NCI-H1105 (cell line): ENCODE measurements at regions not wholly inside any gene's neighbourhood (a gene's known extent, or its start where the extent isn't known, plus 50 kb on each side); places are given as distances from the start of the nearest gene placed in this dataset.
"Not testable (repeated sequence)": the region's sequence is repeated elsewhere in the genome, so short reads cannot be mapped to it uniquely, and the experiment has no call there.

Experiments used
- DNase-seq: peaks from one replicate; lab custom pipeline; 2025; lab: John Stamatoyannopoulos, UW

DNA sequence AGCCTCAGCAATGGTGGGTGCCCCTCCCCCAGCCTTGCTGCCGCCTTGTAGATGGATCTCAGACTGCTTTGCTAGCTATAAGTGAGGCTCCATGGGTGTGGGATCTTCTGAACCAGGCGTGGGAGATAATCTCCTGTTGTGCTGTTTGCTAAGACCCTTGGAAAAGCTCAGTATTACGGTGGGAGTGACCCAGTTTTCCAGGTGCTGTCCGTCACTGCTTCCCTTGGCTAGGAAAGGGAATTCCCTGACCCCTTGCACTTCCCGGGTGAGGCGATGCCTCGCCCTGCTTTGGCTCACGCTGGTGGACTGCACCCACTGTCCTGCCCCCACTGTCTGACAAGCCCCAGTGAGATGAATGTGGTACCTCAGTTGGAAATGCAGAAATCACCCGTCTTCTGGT is 411.2 kb downstream of the RAB38 start:
- DNase-seq: not testable (repeated sequence)

DNA sequence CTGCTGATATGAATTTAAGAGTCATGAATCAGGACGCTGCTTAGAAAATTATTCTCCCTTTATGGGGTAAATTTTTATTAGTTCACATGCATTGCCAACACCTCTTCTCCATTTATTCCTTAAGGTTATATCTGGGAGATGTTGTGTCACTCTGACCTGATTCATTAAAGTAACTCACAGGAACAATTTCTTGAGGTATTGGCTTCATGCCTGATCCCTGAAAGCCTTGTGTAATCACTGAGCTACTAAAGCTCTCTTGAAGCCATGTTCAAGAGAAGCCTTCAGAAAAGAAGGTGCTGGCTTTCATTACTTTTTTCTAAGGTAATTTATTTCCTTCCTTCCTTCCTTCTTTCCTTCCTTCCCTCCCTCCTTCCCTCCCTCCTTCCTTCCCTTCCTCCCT is 420.6 kb downstream of the RAB38 start:
- no peak for DNase-seq

DNA sequence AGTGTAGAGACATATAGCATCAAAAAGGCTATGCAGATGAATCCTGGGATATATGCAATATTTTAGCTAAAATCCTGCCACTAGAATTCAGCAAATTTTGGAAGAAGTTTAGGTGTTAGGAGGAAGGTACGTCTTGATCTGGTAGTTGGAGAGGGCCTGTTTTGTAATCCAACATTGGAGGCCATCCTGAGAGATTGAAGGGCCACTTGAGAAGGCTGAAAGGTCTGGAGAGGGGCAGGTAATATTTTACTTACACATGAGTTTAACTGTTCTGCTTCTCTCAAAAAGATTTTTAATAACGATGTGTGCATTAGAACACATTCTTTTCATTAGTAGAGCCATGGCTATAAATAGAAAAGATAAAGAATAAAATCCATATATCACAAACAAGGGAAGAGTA is 422.1 kb downstream of the RAB38 start:
- no peak for DNase-seq

DNA sequence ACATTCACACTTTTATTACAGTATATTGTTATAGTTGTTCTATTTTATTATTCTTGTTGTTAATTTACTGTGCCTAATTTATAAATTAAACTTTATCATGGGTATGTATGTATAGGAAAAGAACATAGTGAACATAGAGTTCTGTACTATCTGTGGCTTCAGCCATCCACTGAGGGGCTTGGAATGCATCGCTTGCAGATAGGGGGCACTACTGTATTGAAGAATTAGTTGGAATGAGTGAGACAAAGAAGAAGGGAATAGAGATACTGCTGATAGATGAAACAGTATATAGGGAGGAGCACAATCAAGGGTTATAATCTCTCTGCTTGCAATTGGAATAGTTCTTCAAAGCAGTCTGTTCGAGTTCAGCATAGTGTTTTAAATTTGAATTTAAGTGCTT is 432.2 kb downstream of the RAB38 start:
- DNase-seq: no peak

DNA sequence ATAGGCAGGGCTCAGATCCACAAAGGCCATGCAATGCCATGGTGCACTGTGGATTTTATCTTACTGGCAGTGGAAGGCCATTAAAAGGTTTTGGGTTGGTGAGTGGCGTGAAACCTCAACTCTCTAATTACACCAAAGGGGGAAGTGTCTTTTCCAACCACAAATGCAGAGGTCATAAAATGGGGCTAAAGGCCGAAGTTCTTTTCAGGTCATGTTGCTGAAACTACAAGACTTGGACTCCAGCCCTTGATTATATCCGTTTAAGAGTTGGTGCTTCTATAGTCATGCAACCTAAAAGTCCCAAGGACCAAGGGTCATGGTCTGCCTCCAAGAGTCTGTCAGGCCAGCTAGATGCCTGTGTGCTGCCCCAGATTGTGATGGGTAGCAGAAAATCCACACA is 434.3 kb downstream of the RAB38 start:
- no peak for DNase-seq

DNA sequence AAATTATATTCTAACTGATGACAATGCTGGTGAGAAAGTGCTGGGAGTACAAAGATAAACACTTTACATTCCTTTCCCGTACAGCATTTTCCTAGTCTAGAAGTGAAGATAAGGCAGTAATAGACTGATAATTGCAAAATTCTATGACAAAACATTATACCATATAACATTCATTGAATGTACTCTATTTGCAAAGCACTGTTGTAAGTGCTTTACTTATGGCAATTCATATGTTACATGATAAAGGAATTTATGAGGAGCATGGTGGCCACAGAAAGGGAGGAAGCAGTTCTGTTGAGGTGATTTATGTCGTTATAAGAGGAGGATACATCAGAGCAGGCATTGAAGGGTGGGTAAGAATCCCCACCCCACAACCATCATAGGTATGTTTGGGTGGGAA is 434.8 kb downstream of the RAB38 start:
- no peak for DNase-seq

DNA sequence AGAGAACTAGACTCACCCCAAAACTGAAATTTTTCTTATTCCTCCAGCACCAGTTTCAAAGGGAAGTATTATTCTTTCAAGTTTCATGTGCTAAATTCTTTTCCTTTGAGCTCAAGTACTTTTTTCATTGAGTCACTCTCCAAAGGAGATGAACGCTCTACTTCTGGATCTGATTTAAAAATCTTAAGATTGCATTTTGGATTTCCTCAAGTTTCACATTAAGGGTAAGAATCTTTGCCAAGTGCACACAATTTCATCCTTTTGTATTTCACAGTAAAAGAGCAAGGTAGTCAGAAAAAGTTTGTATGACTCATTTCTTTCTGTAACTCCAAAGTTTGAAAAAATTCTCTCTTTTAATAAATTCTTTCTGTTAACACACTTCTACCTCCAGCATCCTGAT is 435.5 kb downstream of the RAB38 start:
- DNase-seq: no peak

DNA sequence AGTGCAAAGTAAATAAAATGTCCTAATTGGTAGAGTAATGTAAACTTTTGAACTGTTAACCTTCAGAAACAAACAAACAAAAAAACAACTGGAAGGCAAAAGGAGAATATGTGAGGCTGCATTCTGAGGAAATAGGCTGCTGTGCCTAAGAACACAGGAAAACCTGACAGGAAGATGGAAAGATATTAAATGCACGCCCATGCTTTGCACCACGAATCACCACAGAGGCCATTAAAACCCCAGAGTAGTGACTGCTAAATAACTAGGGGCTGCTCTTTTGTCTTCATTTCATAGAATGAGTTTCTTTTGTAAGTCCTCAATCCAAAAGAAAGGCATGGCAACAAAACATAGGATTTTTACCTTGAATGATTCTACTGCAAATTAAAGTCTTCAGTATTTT is 436.0 kb downstream of the RAB38 start:
- DNase-seq: no peak

DNA sequence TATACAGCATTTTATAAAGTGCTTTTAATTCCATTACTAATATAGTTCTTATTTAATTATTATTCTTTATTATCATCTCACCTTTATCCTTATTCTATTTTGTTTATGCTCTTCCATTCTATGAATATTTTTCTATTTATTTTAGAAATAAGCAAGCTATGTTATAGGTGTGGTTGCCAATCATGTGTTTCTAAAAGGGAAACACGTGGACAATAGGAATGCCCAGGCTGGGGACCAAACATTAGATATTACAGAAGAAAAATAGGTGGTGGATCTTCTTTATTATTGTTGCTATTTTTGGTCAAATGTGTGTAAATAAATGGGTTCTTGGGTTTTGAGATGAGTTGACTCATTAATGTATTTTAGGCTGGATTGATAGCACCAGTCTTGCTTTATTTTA is 438.3 kb downstream of the RAB38 start:
- DNase-seq: no peak

DNA sequence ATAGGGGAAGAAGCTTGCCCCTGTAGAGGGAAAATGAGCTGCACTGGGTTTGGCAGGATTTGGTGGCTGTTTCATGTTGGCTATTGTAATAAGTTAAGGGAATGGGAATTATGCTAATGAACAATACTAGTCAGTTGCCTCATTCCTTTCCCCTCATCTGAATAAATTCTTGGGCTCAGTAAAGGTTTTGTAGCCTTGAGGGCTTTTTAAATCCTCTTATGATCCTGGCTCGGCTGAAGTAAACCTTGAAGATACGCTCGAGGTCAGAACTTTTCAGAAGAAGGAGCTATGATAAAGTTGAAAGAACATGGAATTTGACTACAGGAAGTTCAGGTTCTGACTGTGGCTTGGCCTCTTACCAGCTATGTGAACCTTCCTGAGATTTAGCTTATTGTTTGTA is 448.7 kb downstream of the RAB38 start:
- no peak for DNase-seq

DNA sequence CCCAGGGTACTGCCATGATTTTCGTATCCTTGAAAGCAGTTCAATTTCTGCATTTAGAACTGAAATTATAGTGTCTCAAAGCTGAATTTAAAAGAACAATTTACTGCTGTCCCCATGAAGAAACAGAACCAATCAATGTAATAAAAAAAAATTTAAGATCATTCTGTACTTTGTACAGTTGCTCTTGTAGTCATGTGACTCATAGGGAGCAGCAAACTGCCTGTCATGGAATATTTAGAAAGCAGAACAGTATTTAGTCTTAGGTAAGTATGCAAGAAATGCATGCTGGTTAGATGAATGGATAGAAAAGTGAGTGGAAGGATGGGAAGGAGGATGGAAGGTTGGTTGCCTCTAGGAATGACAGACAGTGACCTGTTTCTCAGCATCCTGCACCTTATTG is 450.9 kb downstream of the RAB38 start:
- DNase-seq: no peak

DNA sequence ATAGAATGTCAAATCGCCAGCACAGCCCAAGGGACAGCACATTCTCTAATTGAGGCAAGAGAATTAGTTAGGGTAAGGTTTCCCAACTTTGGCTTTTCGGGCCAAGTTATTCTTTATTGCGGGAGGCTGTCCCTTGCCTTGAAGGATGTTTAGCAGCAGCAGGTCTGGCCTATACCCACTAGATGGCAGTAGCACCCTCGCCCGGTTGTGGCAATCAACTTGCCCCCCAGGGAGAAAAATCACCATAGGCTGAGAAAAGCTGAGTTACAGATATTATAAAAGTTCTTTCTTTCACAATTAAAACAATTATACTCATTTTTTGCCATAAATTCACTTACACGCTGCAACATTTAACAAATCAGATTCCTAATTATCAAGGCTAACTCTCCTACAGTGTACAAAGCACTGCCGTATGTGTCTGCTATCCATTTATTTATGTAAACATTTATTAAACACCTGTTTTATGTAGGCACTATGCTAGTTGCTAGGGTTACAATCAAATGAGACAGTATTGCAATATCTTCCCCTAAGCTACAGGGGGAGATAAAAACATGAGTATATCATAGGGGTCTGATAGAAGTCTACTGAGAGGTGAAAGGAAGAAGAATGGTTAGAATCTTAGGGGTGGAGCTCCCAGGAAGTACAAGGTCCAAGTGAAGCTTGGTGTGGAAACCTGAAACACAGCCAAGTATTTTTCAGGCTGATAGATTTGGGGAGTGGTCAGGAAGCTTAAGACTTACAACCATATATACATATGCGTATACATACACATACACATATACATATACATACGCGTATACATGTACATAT is 452.3 kb downstream of the RAB38 start:
- DNase-seq: no peak

DNA sequence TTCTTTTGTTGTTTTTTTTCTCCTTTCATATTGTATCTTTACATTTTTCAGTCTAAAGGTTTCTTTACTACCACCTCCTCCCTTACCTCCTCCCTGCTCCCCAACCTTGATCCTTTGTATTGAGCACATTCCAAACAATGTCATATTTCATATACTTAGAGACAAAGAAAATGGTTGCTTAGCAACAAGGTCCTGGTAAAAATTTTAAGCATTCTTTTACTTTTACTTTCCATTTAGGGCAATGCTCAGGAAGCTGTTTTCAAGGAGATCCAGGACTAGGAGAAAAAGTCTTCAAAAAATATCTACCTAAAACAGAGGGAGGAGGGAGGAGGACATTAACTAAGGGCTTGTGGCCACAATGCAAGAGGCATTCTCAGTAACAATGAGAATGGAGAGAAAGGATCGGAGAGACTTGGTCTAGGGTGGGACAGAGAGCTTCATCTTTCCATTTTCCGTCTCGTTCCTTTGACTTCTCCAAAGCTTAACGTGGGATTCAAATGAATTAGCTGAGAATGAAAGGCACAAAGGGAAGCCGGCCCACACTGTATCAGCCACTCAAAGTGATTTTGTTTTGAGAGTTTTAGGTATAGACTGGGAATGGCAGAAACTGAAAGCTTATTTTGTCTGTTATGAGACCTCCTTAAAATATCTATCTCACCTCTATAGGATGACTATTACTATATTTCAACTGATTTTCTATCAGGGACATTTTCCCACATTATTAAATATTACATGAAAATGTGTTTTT is 455.7 kb downstream of the RAB38 start:
- DNase-seq: no peak

DNA sequence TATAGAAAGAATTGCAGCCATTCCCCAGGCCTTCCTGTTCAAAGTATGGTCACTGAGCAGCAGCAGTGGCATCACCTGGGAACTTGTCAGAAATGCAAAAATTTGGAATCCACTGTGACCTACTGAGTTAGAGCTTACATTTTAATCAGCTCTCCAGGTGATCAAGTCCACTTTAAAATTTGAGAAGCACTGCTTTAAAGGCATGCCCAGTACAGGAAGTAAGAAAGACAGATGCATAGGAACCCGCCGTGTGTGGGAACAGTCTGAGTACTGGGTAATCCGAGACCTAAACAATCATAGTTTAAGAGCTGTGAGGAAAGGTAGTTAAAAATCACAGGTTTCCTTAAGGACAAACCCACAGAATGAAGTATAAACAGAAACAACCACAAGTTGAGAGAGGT is 462.4 kb downstream of the RAB38 start:
- no peak for DNase-seq

DNA sequence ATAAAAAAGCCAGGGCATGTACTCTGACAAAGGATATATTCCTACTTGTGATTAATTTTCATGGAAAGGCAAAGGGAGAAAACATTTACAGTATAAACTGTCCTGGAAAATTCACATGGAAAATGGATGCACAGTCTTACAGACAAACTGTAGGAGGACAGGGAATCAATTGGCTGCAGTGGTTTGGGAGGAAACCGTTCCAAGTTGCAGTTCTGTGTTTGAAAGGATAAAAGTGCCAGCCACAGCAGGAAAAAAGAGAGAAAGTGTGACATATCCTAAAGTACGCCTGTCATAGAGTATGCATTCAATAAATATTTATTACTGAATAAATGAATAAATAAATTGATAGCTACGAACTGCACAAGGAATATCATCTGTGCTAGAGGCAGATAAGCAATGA is 462.9 kb downstream of the RAB38 start:
- DNase-seq: no peak

DNA sequence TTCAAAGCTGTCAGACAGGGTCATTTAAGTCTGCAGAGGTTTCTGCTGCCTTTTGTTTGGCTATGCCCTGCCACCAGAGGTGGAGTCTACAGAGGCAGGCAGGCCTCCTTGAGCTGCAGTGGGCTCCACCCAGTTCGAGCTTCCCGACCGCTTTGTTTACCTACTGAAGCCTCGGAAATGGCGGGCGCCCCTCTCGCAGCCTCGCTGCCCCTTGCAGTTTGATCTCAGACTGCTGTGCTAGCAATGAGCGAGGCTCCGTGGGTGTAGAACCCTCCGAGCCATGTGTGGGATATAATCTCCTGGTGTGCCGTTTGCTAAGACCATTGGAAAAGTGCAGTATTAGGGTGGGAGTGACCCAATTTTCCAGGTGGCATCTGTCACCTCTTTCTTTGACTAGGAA is 471.7 kb downstream of the RAB38 start:
- DNase-seq: not testable (repeated sequence)

DNA sequence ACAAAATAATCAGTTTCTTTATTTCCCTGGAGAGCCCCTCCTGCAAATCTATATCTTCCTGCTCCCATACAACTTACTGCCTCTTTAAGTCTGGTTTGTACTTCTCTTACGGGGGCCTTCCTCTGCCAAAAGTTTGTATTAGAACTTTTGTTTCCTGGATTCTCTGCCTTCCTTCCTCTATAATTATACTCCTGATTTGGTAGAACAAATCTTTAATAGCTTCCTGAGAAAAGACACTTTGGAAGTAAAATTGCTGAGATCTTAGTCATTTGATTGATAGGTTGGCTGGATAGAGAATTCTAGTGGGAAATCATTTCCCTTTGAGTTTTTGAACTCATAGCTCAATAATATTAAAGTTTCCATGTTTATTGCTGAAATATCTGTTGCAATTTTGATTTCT is 499.2 kb downstream of the RAB38 start:
- DNase-seq: no peak

DNA sequence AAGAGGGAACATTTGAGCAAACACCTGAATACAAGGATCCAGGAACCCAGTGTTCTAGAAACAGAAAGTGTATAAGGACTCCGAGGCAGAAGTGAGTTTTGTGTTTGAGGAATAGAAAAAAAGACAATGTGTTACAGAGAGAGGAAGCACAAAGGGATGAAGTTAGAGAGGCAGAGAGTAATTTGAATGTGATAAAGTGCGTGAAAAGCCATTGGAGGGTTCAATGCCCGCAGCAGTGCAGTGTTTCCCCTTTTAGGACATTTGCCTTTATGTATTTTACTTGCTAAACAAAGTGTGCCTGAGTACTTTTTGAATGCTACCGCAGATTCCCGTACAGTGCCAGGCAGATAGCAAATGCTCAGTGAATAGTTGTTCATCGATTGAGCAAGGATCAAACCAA is 508.5 kb downstream of the RAB38 start:
- no peak for DNase-seq

DNA sequence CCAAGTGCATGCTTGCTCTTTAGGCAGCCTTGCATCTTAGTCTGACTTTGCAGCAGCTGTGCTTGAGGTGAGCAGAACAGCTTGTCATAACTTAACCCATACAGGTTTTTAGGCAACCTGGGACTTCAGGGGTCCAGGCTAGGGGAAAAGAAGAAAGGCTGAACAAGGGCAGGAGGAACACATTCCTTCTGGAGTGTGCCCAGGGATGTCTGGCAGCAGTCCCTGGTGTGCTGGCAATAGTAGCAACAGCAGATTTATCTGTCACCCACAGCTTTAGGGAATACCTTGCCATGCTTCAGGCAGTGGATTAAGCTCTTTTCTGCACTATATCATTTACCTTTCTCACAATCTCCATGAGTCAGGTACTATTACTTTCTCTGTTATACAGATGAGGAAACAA is 513.0 kb downstream of the RAB38 start:
- no peak for DNase-seq

DNA sequence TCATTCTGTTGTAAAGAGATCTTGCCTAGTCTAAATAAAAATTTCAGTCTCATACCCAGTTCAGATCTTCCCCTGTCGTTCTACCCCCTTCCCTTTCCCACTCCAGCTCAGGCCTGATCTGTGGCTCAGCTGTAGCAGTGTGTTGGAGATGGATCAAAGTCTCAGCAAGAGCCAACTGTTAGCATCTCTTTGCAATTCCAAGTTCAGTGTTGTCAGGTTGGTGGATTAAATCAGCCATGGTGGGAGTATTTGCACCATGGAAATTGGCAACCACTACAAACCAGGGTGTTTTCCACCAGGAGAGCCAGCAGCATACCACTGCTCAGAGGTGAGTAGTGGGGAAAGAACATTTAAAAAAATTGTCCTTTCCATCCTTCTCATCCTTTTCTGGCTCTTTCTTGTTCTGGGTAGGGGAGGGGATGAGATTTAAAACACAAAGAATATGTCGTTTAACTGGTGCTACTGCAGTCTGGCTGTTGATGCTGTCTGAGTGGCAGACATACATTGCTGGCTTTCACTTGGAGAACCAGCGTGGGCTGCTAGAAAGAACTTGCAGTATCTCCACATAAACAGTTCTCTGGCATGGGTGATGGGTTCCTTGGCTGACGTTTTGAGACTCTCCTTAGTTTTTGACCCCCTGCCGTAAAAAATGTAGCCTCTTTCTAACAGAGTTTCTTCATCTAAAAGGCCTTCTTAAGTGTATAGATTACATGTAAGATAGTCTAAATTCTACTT is 514.1 kb downstream of the RAB38 start:
- DNase-seq: no peak

DNA sequence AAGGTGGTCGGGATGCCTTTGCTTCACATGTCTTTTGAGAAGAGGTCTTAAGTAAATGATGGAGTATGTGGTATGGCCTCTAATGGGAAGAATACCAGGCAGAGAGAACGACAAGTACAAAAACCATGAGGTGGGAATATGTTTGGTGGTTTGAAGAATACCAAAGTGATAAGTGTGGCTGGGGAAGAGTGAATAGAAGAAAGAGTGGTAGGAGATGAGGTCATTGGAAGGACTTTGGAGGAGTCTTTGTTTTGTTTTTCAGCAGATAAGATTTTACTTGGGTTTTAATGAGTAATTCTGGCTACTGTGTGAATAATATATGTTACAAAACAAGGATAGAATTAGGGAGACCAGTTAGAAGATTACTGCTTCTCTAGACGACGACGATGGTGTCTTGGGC is 515.4 kb downstream of the RAB38 start:
- DNase-seq: no peak

DNA sequence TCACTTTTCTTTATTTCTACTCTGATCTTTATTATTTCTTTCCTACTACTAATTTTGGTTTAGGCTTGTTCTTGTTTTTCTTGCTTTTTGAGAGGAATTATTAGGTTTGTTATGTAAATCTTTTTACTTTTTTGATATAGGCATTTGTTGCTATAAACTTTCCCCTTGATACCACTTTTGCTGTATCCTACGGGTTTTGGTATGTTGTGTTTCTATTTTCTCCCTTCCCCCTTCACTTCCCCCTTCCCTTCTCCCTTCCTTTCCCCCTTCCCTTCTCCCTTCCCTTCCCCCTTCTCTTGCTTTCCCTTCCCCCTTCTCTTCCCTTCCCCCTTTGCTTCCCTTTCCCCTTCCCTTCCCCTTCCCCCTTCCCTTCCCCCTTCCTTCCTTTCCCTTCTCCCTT is 529.6 kb downstream of the RAB38 start:
- DNase-seq: no peak

DNA sequence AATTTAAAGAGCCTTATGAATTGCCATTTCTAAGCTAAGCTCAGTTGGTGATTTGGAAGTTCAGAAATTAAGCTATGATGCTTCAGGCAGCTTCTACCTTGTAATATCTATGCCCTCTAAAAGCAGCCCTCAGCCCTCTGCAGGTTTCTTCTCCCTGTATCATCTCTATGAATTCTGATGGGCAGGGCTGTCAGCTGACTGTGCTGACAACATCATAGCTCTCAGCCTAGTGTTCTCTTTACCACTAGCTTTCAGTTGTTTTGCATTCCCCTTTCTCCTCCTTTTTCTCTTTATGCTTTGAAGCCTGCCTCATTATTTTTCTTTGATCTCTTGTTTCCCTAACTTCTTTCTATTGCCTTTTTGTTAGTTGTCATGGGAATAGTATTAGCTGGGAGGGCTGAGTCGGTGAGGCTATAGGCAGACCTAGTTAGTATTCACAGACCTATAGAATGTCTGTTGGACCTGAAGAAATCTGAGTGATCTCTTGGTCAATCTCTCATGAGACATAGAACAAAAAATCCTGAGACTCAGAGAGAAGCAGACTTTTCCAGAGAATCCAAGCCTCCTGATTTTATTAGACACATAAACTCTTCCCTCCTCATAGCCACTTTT is 535.4 kb downstream of the RAB38 start:
- no peak for DNase-seq
